Caco-2 (cell line): ENCODE measurements at regions not wholly inside any gene's neighbourhood (a gene's known extent, or its start where the extent isn't known, plus 50 kb on each side); places are given as distances from the start of the nearest gene placed in this dataset.

ENCODE experiments used
- BruUV-seq: library from RNA; stranded (reverse); fragments of 400-500 nt; replicated peaks from 2 replicates; lab custom pipeline; 2021; lab: Mats Ljungman, UMichigan
- CTCF ChIA-PET: fragments of 300-600 bp; sonication (Branson Sonifier 250); formaldehyde crosslinking; loops from one replicate; lab custom pipeline; 2022; ENCODE audit warnings: antibody characterized with exemption; lab: Charles Lee
- POLR2A ChIA-PET: fragments of 300-600 bp; sonication (Branson Sonifier 250); formaldehyde crosslinking; loops from one replicate; lab custom pipeline; 2022; ENCODE audit warnings: antibody characterized with exemption; lab: Charles Lee
- DNase-seq, 2 experiments: peaks; one replicate each; pipeline versions ENCODE4 v3.0.0 to v3.0.0-alpha.2; 2020 to 2022
- H3K27me3 ChIP-seq: replicated peaks from 2 replicates; pipeline ENCODE4 v1.6.0; 2011; ENCODE audit warnings: low read length; ENCODE audit not compliant: control insufficient read depth, insufficient read depth
- H3K36me3 ChIP-seq: 2 replicates; pipeline ENCODE4 v1.5.1; 2011; ENCODE audit warnings: low read length; ENCODE audit not compliant: control insufficient read depth, insufficient read depth
- H3K4me1 ChIP-seq: fragments of 250-450 bp; sonication (Bioruptor Pico); 2 replicates; pipeline ENCODE4 v1.5.1; 2020; ENCODE audit warnings: mild to moderate bottlenecking
- H3K4me3 ChIP-seq: 2 replicates; pipeline ENCODE4 v1.5.1; 2011; ENCODE audit warnings: low read depth, mild to moderate bottlenecking, control low read depth, low read length
- H3K9me3 ChIP-seq: fragments of 250-450 bp; sonication (Bioruptor Pico); 2 replicates; pipeline ENCODE4 v1.5.1; 2020; ENCODE audit warnings: mild to moderate bottlenecking, moderate library complexity
- H3K27ac Mint-ChIP-seq: one replicate; pipeline ENCODE4 v1.8.0; 2022; ENCODE audit warnings: mixed read lengths; ENCODE audit not compliant: unreplicated experiment
- H3K27me3 Mint-ChIP-seq: one replicate; pipeline ENCODE4 v1.8.0; 2022; ENCODE audit warnings: mixed read lengths; ENCODE audit not compliant: insufficient read depth, unreplicated experiment
- H3K36me3 Mint-ChIP-seq: one replicate; pipeline ENCODE4 v1.8.0; 2022; ENCODE audit warnings: mild to moderate bottlenecking, mixed read lengths; ENCODE audit not compliant: insufficient read depth, unreplicated experiment
- H3K4me1 Mint-ChIP-seq: one replicate; pipeline ENCODE4 v1.8.0; 2022; ENCODE audit warnings: low read depth, mixed read lengths; ENCODE audit not compliant: unreplicated experiment
- H3K4me3 Mint-ChIP-seq: one replicate; pipeline ENCODE4 v1.8.0; 2022; ENCODE audit warnings: mild to moderate bottlenecking, moderate library complexity, mixed read lengths; ENCODE audit not compliant: unreplicated experiment
- H3K9me3 Mint-ChIP-seq: one replicate; pipeline ENCODE4 v1.8.0; 2022; ENCODE audit warnings: mixed read lengths; ENCODE audit not compliant: unreplicated experiment
- CTCF ChIP-seq, 2 experiments: fragments of 200-600 bp in 1 of 2; IDR thresholded peaks; 1 replicate in 1 of 2; 2 replicates in 1 of 2; pipeline versions ENCODE4 v1.5.1 to v1.8.0; 2011 to 2022; ENCODE audit warnings: antibody characterized with exemption in 1 of 2, control low read depth in 1 of 2, inconsistent platforms in 1 of 2, low read depth in 1 of 2, low read length in 1 of 2, mild to moderate bottlenecking in 1 of 2, moderate library complexity in 1 of 2; ENCODE audit not compliant: insufficient read depth in 1 of 2, severe bottlenecking in 1 of 2, unreplicated experiment in 1 of 2
- intact Hi-C: fragments of 100-400 bp; cut with micrococcal nuclease; formaldehyde crosslinking; loops from one replicate; pipeline ENCODE4 v1.10.0; 2022; ENCODE audit not compliant: unreplicated experiment

GRCh38 chr19:7410946-7411345, 62.2 kb downstream of the ARHGEF18 start:
- Mint-ChIP-seq H3K36me3 (peaks cover 26% of the 10 kb centered on the region), H3K4me3 (no peak overlapping the region)

GRCh38 chr19:7413629-7414028, 64.9 kb downstream of the ARHGEF18 start:
- no peak for TF ChIP-seq CTCF (IDR thresholded peaks at IDR 0.05; ENCODE audit: insufficient read depth in 1 of 2, low read depth in 1 of 2, low read length in 1 of 2, severe bottlenecking in 1 of 2, unreplicated experiment in 1 of 2)
- Mint-ChIP-seq H3K36me3 (peaks cover 32% of the 10 kb centered on the region), H3K4me3 (no peak overlapping the region), H3K4me1 (peaks cover 19% of the 10 kb centered on the region), H3K27ac (no peak overlapping the region), H3K27me3 (no peaks in the 10 kb centered on the region), H3K9me3 (no peaks in the 10 kb centered on the region)
- no peaks in the 10 kb centered on the region for H3K36me3 ChIP-seq
- H3K9me3 ChIP-seq = no peaks in the 10 kb centered on the region
- no TSS peak for BruUV-seq
- H3K4me1 ChIP-seq = peaks cover 21% of the 10 kb centered on the region
- no peaks in the 10 kb centered on the region for H3K27me3 ChIP-seq
- no peak for DNase-seq
- intact Hi-C loops = no loop called here
- no peak overlapping the region for H3K4me3 ChIP-seq
- ChIA-PET CTCF (no interaction called here), POLR2A (no interaction called here)

More at GRCh38 chr19:7410946-7411345, 62.2 kb downstream of the ARHGEF18 start:
- DNase-seq = no peak
- Mint-ChIP-seq H3K9me3 (no peaks in the 10 kb centered on the region), H3K4me1 (peaks cover 15% of the 10 kb centered on the region), H3K27ac (no peak overlapping the region), H3K27me3 (no peaks in the 10 kb centered on the region)
- intact Hi-C loops = no loop called here
- CTCF ChIA-PET = no interaction called here
- H3K9me3 ChIP-seq = no peaks in the 10 kb centered on the region
- TF ChIP-seq CTCF (IDR thresholded peaks at IDR 0.05; ENCODE audit: insufficient read depth in 1 of 2, low read depth in 1 of 2, low read length in 1 of 2, severe bottlenecking in 1 of 2, unreplicated experiment in 1 of 2) = no peak
- H3K4me3 ChIP-seq = no peak overlapping the region
- peaks cover 7% of the 10 kb centered on the region for H3K4me1 ChIP-seq
- H3K36me3 ChIP-seq = no peaks in the 10 kb centered on the region
- POLR2A ChIA-PET = no interaction called here
- H3K27me3 ChIP-seq = no peaks in the 10 kb centered on the region
- no TSS peak for BruUV-seq

- H3K9me3 ChIP-seq = no peaks in the 10 kb centered on the region
- DNase-seq = no peak
- no peak overlapping the region for H3K4me3 ChIP-seq
- Mint-ChIP-seq H3K4me1 (peaks cover 19% of the 10 kb centered on the region), H3K36me3 (peaks cover 32% of the 10 kb centered on the region), H3K9me3 (no peaks in the 10 kb centered on the region), H3K27ac (peak overlapping the region; percentile 82), H3K4me3 (no peak overlapping the region), H3K27me3 (no peaks in the 10 kb centered on the region)
- CTCF ChIA-PET = interaction anchor here (0.5 to 0.7 kb wide), 2 partner anchors 38 to 62 kb away, joined by 3 to 6 read pairs; no protein-coding TSS in a partner anchor
- no TSS peak for BruUV-seq
- no peaks in the 10 kb centered on the region for H3K36me3 ChIP-seq
- POLR2A ChIA-PET = no interaction called here
- no peak for TF ChIP-seq CTCF (IDR thresholded peaks at IDR 0.05; ENCODE audit: insufficient read depth in 1 of 2, low read depth in 1 of 2, low read length in 1 of 2, severe bottlenecking in 1 of 2, unreplicated experiment in 1 of 2)
- intact Hi-C loops = no loop called here
- H3K27me3 ChIP-seq = no peaks in the 10 kb centered on the region
- peaks cover 21% of the 10 kb centered on the region for H3K4me1 ChIP-seq
Measured at GRCh38 chr19:7415163-7415856, 66.6 kb downstream of the ARHGEF18 start.
